HG03103 (cell line): ENCODE measurements at regions not wholly inside any gene's neighbourhood (a gene's known extent, or its start where the extent isn't known, plus 50 kb on each side); places are given as distances from the start of the nearest gene placed in this dataset.
A peak's percentile ranks its signal among the peaks of the same experiment; 100 is the strongest.

Source experiments
- ATAC-seq: cut with Tn5 transposase; IDR thresholded peaks from one replicate; pipeline ENCODE4 v1.9.1; 2021; ENCODE audit warnings: low read depth; ENCODE audit not compliant: unreplicated experiment

DNA sequence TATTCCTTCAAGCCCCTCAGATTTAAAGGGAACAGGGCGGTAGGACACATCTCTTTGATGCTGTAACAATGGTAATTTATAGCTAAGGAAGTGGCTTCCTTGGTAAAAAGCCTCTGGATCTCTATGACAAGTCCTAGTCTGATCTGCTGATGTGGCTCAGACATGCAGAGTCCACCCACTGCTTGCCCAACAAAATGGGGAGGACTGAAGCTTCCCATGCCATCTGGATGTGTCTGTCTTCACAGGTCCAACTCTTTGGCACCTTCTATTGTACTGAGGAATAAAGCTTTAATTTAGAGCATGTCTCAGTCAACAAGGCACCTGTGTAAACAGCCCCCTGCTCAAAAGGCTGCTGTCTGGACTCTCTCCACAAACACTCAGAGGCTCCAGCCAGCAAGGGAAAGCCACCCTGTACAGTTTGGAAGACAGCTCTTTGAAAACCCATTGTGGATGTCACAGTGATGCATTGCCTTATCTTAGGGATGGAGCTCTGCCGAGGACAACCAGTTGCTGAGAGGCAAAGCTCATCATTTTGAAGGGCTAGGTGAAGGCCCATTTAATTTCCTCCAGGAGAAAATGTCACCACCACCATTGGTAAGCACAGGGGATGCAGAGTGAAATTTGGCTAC lies 348.6 kb upstream of the GRM7 start:
- no peak for ATAC-seq

DNA sequence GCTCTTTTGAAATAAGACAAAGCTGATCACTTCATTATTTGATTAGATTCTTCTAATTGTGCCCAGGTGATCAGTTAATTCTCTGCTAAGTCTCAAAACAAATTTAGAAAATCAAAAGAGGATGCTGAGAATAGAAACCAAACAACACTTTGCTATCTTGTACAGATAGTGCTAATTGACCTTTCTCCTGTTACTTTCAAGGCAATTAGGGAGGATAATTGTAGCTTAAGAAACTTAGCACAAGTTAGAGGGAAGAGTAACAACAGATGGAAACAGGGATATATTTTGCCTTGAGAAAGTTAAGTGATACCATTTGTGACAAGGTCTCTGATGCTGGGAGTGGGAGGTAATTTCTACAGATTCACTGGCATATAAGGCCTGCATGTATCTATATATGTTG lies 344.8 kb upstream of the GRM7 start:
- ATAC-seq: no peak

DNA sequence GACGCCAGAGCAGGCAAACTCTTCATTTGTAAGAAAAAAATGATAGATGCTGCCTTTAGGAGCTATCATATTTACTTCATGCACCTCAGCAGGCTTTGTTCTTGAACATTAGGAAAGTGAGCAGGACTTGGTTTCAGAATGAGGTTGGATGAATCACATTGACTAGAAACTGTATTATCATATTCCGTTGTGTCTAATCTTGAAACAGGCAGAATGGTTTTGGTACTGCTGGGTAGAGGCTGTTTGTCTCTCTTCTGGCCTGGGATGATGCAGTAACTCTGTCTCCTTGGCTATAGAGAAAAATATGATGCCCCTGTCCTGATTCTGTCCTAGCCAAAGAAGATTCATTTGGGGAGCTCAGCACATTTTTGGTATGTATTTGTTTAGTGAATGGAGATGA lies 344.2 kb upstream of the GRM7 start:
- ATAC-seq: peak; percentile 66

- no peak for ATAC-seq
These were observed 342.1 kb upstream of the GRM7 start for GRCh38 chr3:6518709-6519345.

- no peak for ATAC-seq
These were observed 339.4 kb upstream of the GRM7 start for GRCh38 chr3:6521369-6522113.

DNA sequence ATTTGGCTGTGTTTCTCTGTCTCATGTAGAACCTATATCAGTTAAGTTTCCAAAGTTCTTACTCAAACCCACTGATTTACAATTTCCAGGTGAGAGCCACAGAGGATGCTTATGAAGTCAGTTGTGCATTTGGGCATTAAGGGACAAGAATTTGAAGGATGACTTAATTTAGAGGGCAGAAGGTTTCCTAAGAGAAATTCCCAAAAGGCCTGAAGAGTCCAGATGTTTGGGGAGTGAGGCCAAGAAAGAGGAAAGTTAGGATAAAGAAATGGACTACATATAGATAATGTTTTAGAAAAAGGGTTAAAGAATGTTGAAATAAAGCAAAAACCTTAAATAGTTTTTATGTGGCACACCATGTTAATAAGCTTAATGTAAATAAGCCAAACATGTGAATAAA lies 338.7 kb upstream of the GRM7 start:
- ATAC-seq: no peak

DNA sequence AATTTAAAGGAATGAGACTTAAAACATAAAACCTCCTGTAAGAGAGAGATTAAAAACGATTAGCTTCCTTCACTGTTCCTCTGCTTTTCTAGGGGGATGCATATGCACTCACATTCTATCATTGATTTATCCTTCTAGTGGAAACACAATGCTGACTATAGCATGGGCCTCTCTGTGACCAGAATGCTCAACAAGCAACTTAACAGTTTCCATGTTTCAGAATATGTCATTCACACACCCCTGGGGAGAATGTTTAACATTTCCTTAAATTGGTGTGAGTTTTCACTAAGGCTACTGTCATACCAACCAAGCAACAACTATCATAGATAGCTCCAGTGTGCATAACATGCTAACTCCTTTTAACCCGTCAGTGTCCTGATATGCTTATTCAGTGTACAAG lies 337.9 kb upstream of the GRM7 start:
- ATAC-seq: no peak

- ATAC-seq: no peak
These were observed 336.4 kb upstream of the GRM7 start for GRCh38 chr3:6524479-6524878.

DNA sequence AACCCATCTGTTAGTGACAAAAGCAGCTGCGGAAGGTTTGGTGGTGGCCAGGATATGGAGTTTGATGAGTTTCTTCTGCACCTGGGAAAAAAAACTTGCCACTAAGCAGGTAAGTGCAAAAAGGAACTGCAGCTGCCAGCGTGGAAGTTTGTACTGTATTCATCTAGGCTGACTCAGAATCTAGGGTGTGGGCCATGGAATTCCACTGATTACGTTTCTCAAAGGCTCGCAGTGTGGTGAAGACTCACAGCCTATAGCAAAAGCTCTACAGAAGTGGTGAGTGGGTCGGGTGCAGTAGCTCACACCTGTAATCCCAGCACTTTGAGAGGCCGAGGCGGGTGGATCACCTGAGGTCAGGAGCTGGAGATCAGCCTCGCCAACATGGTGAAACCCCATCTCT lies 334.6 kb upstream of the GRM7 start:
- no peak for ATAC-seq

DNA sequence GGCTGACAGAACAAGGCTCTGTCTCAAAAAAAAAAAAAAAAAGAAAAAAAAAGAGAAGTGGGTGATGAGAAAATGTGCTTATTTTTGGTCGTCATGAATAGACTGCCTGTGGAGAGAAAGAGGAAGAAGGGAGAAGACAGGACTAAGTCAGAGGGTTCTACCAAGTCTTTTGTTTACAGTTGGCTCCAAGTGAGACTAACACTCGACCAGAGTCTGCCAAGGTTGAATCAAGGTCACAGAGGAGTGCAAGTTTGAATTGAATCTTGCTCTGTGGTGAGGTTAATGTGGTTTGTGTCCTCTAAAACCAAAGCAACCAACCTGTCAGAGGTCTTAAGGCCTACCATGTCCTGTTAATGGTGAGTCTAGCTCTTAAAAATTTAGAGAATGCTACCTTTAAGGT lies 334.1 kb upstream of the GRM7 start:
- peak; percentile 49 for ATAC-seq

DNA sequence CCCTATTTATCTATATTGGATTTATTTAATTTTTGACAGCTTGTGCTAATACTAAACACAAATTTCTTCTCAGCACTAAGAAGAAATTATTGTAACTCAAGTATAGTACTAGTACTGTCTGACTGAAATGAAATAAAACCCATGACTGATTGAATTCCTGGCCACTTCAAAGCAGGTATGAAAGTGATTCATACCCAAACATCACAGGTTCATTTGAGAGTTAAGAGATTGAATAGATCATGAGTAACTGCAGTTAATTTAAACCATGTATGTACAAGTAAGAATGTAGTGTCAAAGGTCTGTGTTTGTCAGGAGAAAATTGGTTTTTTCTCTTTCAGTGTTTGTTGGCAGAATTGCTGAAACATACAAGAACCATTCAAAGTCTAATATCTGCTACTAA lies 332.0 kb upstream of the GRM7 start:
- peak; percentile 74 for ATAC-seq

DNA sequence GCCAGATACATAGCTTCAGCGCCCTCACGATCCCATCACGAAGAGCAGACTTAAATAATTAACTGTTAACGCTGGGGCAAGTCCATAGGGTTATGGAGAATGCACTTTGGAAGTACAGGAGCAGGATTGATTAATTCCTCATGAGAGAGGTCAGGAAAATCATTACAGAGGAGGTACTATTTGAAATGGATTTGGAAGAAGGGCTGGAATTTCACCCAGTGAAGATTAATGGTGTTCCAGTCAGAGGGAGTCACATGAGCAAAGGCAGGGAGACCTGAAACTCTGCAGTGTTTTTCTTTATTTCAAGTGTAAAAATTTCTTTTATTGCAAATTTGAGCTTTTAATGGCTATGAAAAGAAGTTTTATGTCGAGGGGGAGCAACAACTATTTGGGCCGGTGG lies 329.8 kb upstream of the GRM7 start:
- no peak for ATAC-seq

- ATAC-seq: no peak
These were observed 328.8 kb upstream of the GRM7 start for GRCh38 chr3:6532101-6532500.

GRCh38 chr3:6540981-6541380 lies 319.9 kb upstream of the GRM7 start:
- no peak for ATAC-seq

- no peak for ATAC-seq
These were observed 318.1 kb upstream of the GRM7 start for GRCh38 chr3:6542795-6543194.

- no peak for ATAC-seq
These were observed 311.6 kb upstream of the GRM7 start for GRCh38 chr3:6549296-6549695.

DNA sequence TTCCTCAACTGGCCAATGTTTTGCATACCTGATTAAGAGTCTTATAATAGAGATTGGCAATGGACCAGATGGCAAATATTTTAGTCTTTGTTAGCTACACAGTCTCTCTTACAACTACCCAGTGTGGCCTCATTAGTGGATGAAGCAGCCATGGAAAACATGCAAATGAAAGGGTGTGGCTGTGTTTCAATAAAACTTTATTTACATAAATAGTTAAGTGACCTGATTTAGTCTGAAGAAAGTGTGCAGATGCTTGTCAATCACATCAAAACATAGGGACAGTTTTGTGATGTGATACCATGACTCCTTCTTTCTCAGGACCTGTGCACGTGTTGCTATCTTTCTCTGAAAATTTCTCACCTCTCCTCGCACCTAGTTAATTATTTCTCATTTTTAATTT lies 309.8 kb upstream of the GRM7 start:
- no peak for ATAC-seq

DNA sequence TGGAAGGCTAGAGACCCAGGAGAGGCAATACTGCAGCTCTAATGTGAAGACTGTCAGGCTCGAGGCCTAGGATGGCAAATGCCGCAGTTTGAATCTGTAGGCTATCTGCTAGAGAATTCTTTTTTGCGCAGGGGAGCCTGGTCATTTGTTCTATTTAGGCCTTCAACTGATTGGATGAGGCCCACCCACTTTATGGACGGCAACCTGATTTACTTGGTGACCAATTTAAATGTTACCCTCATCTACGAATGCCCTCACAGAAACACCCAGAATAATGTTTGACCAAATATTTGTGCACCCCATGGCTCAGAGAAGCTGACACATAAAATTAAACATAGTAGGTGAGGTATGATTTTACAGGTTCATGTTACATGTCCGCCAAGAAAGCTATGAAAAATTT lies 300.7 kb upstream of the GRM7 start:
- no peak for ATAC-seq

DNA sequence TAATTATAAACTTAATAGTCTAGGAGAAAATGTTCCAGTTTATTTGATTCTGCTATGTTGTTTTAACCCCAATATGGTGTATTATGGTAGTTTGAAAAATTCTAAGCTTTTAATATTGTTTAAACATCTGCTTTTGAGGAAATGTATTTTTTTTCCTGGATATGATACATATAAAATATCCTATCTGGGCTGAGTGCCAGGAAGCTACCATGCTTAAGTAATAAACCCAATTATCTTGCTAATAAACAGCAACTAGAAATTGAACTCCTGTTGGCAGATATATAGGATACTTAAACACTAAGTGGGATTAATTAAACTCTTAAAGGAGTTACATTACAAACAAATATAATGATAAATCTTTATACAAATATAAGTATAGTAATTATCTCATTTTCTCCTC lies 293.7 kb upstream of the GRM7 start:
- ATAC-seq: no peak

DNA sequence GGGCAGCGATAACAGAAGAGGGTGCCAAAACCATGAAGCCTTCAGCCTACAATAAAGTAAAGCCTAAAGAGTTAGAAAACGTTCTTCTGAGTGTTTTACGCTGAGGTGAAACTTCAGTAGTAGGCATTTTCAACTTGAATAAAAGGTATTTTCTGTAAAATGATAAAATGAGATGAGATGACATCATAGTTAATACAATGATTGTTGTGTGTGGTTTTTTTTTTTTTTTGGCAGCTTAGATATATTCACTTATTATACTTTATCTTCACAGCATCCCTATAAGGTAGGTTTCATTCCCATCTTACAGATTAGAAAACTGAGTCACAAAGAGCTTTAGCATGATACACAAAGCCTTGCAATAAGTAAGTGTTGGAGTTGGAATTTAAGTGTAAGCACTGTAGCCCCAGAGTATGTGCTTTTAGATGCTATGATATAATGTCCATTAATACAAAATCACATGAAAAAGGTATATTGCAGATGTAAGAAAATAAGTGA lies 291.9 kb upstream of the GRM7 start:
- no peak for ATAC-seq

GRCh38 chr3:6571448-6571847 lies 289.5 kb upstream of the GRM7 start:
- no peak for ATAC-seq

DNA sequence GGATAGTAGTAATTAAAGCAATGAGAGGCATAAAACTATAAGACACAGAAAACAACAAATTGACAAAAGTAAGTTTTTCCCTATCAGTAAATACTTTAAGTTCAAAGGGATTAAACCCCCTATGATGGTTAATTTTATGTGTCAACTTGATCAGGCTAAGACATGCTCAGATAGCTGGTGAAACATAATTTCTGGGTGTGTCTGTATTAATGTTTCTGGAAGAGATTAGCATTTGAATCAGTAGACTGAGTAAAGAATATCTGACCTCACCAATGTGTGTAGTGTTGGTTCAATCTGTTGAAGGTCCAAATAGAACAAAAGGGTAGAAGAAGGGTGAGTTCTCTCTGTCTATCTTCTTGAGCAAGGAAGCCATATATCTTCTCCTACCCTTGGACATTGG lies 283.3 kb upstream of the GRM7 start:
- no peak for ATAC-seq
